ENCODE measurements at regions not wholly inside any gene's neighbourhood (a gene's known extent, or its start where the extent isn't known, plus 50 kb on each side); places are given as distances from the start of the nearest gene placed in this dataset.
A peak's percentile ranks its signal among the peaks of the same experiment; 100 is the strongest.

- Histone ChIP-seq H3K4me1 (ENCODE audit: insufficient read depth, low read length) (no peaks in the 10 kb centered on the region), H3K79me2 (ENCODE audit: insufficient read depth, low read length) (no peaks in the 10 kb centered on the region), H3K4me2 (ENCODE audit: low read depth, low read length) (no peak overlapping the region), H3K9ac (ENCODE audit: insufficient read depth, low read depth, low read length) (no peak overlapping the region), H3K27me3 (ENCODE audit: control insufficient read depth in 1 of 2, insufficient read depth in 2 of 2, low read length in 2 of 2) (peaks cover 1 to 14% of the 10 kb centered on the region in 2 experiments; a peak in 4 of 5 replicates), H3K9me3 (ENCODE audit: low read length) (no peaks in the 10 kb centered on the region), H3K4me3 (replicated peaks in 1 of 3; ENCODE audit: insufficient read depth in 1 of 3, low read depth in 2 of 3, low read length in 3 of 3) (no peak overlapping the region), H2AFZ (ENCODE audit: low read length) (no peak overlapping the region), H3K27ac (ENCODE audit: extremely low read length, insufficient read depth, low read length) (no peak overlapping the region), H4K20me1 (ENCODE audit: insufficient read depth, low read length) (no peaks in the 10 kb centered on the region), H3K36me3 (replicated peaks in 1 of 2; ENCODE audit: control insufficient read depth in 1 of 2, insufficient read depth in 2 of 2, low read length in 2 of 2) (no peaks in the 10 kb centered on the region)
- intact Hi-C loops (cut with micrococcal nuclease; ENCODE audit: unreplicated experiment) (no loop called here), in situ Hi-C loops (cut with HindIII; ENCODE audit: extremely low pct_ligation_motif_present, low pct_unique_long_range_greater_than_20kb) (no loop called here)
- WGBS (ENCODE audit: low lambda C conversion rate): 12% methylated on average over 2 of the region's 2 CpGs
- BruUV-seq (replicated peaks): no TSS peak
- ATAC-seq (no peak), DNase-seq (ENCODE audit: low spot score) (no peak), FAIRE-seq (no peak)
- TF ChIP-seq ZSCAN30 (CRISPR knock-in tag; IDR thresholded peaks at IDR 0.05) (no peak), ZNF329 (CRISPR knock-in tag; IDR thresholded peaks at IDR 0.05; ENCODE audit: low read depth) (peak; percentile 90)
- CTCF ChIA-PET (ENCODE audit: low intra/inter-chr PET ratio, low total read pairs): no interaction called here
- POLR2A ChIA-PET: no interaction called here
These were observed 217.7 kb upstream of the SULF2 start for GRCh38 chr20:48003021-48003420.

GRCh38 chr20:48002517-48002970 lies 217.3 kb upstream of the SULF2 start:
- in situ Hi-C loops (cut with HindIII; ENCODE audit: extremely low pct_ligation_motif_present, low pct_unique_long_range_greater_than_20kb) (no loop called here), intact Hi-C loops (cut with micrococcal nuclease; ENCODE audit: unreplicated experiment) (no loop called here)

More at GRCh38 chr20:48002517-48002970, 217.3 kb upstream of the SULF2 start:
- DNase-seq (ENCODE audit: low spot score): no peak
- no peak overlapping the region for H3K4me3 ChIP-seq (replicated peaks in 1 of 3; ENCODE audit: insufficient read depth in 1 of 3, low read depth in 2 of 3, low read length in 3 of 3)
- FAIRE-seq: peak; percentile 62
- POLR2A ChIA-PET: no interaction called here
- no peaks in the 10 kb centered on the region for H3K79me2 ChIP-seq (ENCODE audit: insufficient read depth, low read length)
- TF ChIP-seq ZSCAN22 (CRISPR knock-in tag; IDR thresholded peaks at IDR 0.05): no peak
- peak; percentile 13; the same call in 1 of the 2 replicates for TF ChIP-seq CEBPB (IDR thresholded peaks at IDR 0.05; ENCODE audit: borderline replicate concordance, low read depth, low read length)
- TF ChIP-seq, protein P1, sequence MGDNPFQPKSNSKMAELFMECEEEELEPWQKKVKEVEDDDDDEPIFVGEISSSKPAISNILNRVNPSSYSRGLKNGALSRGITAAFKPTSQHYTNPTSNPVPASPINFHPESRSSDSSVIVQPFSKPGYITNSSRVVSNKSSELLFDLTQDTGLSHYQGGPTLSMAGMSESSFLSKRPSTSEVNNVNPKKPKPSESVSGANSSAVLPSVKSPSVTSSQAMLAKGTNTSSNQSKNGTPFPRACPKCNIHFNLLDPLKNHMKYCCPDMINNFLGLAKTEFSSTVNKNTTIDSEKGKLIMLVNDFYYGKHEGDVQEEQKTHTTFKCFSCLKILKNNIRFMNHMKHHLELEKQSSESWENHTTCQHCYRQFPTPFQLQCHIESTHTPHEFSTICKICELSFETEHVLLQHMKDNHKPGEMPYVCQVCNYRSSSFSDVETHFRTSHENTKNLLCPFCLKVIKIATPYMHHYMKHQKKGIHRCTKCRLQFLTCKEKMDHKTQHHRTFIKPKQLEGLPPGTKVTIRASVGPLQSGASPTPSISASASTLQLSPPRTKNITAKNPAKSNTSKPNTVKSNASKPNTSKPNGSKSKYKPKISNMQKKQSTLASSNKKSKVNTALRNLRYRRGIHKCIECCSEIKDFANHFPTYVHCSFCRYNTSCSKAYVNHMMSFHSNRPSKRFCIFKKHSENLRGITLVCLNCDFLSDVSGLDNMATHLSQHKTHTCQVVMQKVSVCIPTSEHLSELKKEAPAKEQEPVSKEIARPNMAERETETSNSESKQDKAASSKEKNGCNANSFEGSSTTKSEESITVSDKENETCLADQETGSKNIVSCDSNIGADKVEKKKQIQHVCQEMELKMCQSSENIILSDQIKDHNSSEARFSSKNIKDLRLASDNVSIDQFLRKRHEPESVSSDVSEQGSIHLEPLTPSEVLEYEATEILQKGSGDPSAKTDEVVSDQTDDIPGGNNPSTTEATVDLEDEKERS (CRISPR knock-in tag; IDR thresholded peaks at IDR 0.05): no peak
- no peak for TF ChIP-seq HNF4G (IDR thresholded peaks at IDR 0.05; ENCODE audit: borderline replicate concordance, low read depth, low read length)
- TF ChIP-seq HNF4G (CRISPR knock-in tag; IDR thresholded peaks at IDR 0.05; ENCODE audit: borderline replicate concordance, low read depth): no peak
- TF ChIP-seq ZNF441 (CRISPR knock-in tag; IDR thresholded peaks at IDR 0.05; ENCODE audit: borderline replicate concordance): 0 out of 2 replicates have a peak, but pooled peaks have one; percentile 44
- TF ChIP-seq, protein P2, sequence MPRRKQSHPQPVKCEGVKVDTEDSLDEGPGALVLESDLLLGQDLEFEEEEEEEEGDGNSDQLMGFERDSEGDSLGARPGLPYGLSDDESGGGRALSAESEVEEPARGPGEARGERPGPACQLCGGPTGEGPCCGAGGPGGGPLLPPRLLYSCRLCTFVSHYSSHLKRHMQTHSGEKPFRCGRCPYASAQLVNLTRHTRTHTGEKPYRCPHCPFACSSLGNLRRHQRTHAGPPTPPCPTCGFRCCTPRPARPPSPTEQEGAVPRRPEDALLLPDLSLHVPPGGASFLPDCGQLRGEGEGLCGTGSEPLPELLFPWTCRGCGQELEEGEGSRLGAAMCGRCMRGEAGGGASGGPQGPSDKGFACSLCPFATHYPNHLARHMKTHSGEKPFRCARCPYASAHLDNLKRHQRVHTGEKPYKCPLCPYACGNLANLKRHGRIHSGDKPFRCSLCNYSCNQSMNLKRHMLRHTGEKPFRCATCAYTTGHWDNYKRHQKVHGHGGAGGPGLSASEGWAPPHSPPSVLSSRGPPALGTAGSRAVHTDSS (CRISPR knock-in tag; conservative IDR thresholded peaks at IDR 0.05): no peak
- TF ChIP-seq, protein P3, sequence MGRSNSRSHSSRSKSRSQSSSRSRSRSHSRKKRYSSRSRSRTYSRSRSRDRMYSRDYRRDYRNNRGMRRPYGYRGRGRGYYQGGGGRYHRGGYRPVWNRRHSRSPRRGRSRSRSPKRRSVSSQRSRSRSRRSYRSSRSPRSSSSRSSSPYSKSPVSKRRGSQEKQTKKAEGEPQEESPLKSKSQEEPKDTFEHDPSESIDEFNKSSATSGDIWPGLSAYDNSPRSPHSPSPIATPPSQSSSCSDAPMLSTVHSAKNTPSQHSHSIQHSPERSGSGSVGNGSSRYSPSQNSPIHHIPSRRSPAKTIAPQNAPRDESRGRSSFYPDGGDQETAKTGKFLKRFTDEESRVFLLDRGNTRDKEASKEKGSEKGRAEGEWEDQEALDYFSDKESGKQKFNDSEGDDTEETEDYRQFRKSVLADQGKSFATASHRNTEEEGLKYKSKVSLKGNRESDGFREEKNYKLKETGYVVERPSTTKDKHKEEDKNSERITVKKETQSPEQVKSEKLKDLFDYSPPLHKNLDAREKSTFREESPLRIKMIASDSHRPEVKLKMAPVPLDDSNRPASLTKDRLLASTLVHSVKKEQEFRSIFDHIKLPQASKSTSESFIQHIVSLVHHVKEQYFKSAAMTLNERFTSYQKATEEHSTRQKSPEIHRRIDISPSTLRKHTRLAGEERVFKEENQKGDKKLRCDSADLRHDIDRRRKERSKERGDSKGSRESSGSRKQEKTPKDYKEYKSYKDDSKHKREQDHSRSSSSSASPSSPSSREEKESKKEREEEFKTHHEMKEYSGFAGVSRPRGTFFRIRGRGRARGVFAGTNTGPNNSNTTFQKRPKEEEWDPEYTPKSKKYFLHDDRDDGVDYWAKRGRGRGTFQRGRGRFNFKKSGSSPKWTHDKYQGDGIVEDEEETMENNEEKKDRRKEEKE (IDR thresholded peaks at IDR 0.05): no peak
- H3K9ac ChIP-seq (ENCODE audit: insufficient read depth, low read depth, low read length): no peak overlapping the region
- H3K27ac ChIP-seq (ENCODE audit: extremely low read length, insufficient read depth, low read length): no peak overlapping the region
- H3K4me1 ChIP-seq (ENCODE audit: insufficient read depth, low read length): no peaks in the 10 kb centered on the region
- BruUV-seq (replicated peaks): no TSS peak
- CTCF ChIA-PET (ENCODE audit: low intra/inter-chr PET ratio, low total read pairs): no interaction called here
- H3K9me3 ChIP-seq (ENCODE audit: low read length): no peaks in the 10 kb centered on the region
- no peaks in the 10 kb centered on the region for H4K20me1 ChIP-seq (ENCODE audit: insufficient read depth, low read length)
- ATAC-seq: no peak
- H3K4me2 ChIP-seq (ENCODE audit: low read depth, low read length): no peak overlapping the region
- no peak overlapping the region for H2AFZ ChIP-seq (ENCODE audit: low read length)
- 2% methylated on average over 2 of the region's 2 CpGs for WGBS (ENCODE audit: low lambda C conversion rate)
- peaks cover 1 to 14% of the 10 kb centered on the region in 2 experiments; a peak in 4 of 5 replicates for H3K27me3 ChIP-seq (ENCODE audit: control insufficient read depth in 1 of 2, insufficient read depth in 2 of 2, low read length in 2 of 2)
- no peaks in the 10 kb centered on the region for H3K36me3 ChIP-seq (replicated peaks in 1 of 2; ENCODE audit: control insufficient read depth in 1 of 2, insufficient read depth in 2 of 2, low read length in 2 of 2)
